ENCODE measurements at regions not wholly inside any gene's neighbourhood (a gene's known extent, or its start where the extent isn't known, plus 50 kb on each side); places are given as distances from the start of the nearest gene placed in this dataset.

- no peaks in the 10 kb centered on the region; the same call in 1 of the 2 replicates for H3K27me3 Mint-ChIP-seq (ENCODE audit: low read depth)
- peaks cover 37% of the 10 kb centered on the region for H3K9me3 Mint-ChIP-seq
- TF ChIP-seq ATF3 (CRISPR knock-in tag; conservative IDR thresholded peaks at IDR 0.05) (no peak), MYBL2 (CRISPR knock-in tag; IDR thresholded peaks at IDR 0.05) (no peak), FOXP4 (CRISPR knock-in tag; IDR thresholded peaks at IDR 0.05) (no peak), TEAD4 (CRISPR knock-in tag; IDR thresholded peaks at IDR 0.05) (no peak), GTF2I (CRISPR knock-in tag; conservative IDR thresholded peaks at IDR 0.05) (no peak), FOXJ3 (CRISPR knock-in tag; IDR thresholded peaks at IDR 0.05; ENCODE audit: borderline replicate concordance) (no peak), ATF6 (CRISPR knock-in tag; IDR thresholded peaks at IDR 0.05) (no peak)
- ChIA-PET CTCF (no interaction called here), POLR2A (no interaction called here)
- H3K4me1 Mint-ChIP-seq = no peaks in the 10 kb centered on the region
- peaks cover 16% of the 10 kb centered on the region for H3K36me3 Mint-ChIP-seq
- no peak overlapping the region for H3K27ac Mint-ChIP-seq
- no peak overlapping the region for H3K4me3 Mint-ChIP-seq
- DNase-seq (ENCODE audit: low spot score) = no peak
- ATAC-seq = no peak
Observed at GRCh38 chr11:86726770-86727504, 54.5 kb upstream of the ME3 start.

GRCh38 chr11:86726118-86726753, 53.8 kb upstream of the ME3 start:
- ChIA-PET CTCF (no interaction called here), POLR2A (no interaction called here)
- Mint-ChIP-seq H3K4me1 (no peaks in the 10 kb centered on the region), H3K27ac (no peak overlapping the region), H3K27me3 (ENCODE audit: low read depth) (no peaks in the 10 kb centered on the region; the same call in 1 of the 2 replicates), H3K9me3 (peaks cover 44% of the 10 kb centered on the region), H3K36me3 (peaks cover 21% of the 10 kb centered on the region), H3K4me3 (no peak overlapping the region)
- ATAC-seq (no peak), DNase-seq (ENCODE audit: low spot score) (no peak)
- no peak for TF ChIP-seq CBFB (CRISPR knock-in tag; IDR thresholded peaks at IDR 0.05; ENCODE audit: low read depth)
- no peak for TF ChIP-seq ATF3 (CRISPR knock-in tag; conservative IDR thresholded peaks at IDR 0.05)
- TF ChIP-seq ZNF232 (CRISPR knock-in tag; IDR thresholded peaks at IDR 0.05) = no peak
- TF ChIP-seq USF2 (CRISPR knock-in tag; IDR thresholded peaks at IDR 0.05) = no peak
- no peak for TF ChIP-seq ZSCAN18 (CRISPR knock-in tag; IDR thresholded peaks at IDR 0.05)
- TF ChIP-seq ZNF425 (CRISPR knock-in tag; conservative IDR thresholded peaks at IDR 0.05) = no peak
- no peak for TF ChIP-seq SMAD3 (CRISPR knock-in tag; IDR thresholded peaks at IDR 0.05; ENCODE audit: borderline replicate concordance)
- TF ChIP-seq FOXK1 (CRISPR knock-in tag; IDR thresholded peaks at IDR 0.05) = no peak
- no peak for TF ChIP-seq SP1 (CRISPR knock-in tag; conservative IDR thresholded peaks at IDR 0.05)
- no peak for TF ChIP-seq NR1H2 (CRISPR knock-in tag; IDR thresholded peaks at IDR 0.05)
- TF ChIP-seq ATF1 (CRISPR knock-in tag; IDR thresholded peaks at IDR 0.05) = no peak
- no peak for TF ChIP-seq ZNF416 (CRISPR knock-in tag; IDR thresholded peaks at IDR 0.05)
- no peak for TF ChIP-seq ETV6 (CRISPR knock-in tag; IDR thresholded peaks at IDR 0.05)
